ENCODE measurements at regions not wholly inside any gene's neighbourhood (a gene's known extent, or its start where the extent isn't known, plus 50 kb on each side); places are given as distances from the start of the nearest gene placed in this dataset.

DNA sequence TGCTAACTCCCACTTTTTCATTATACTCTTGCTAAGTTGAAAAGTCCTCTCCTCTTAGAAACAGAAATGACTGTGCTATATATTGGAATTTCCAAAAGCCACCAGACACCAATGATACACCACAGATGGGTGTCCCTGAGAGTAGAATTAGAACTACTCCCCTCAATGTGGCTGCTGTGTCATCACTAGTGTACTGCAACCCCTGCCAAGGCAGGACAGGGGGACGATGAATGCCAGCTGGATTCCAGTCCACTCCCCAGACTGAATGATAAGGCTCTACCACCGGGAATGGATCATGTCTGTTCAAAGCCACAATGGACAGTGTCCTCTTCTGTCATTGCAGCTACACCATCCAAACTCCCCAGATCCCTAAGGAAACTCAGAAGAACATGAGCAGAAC lies 69.7 kb upstream of the EDNRB start:
- no peaks in the 10 kb centered on the region for H3K36me3 ChIP-seq (ENCODE audit: control insufficient read depth in 2 of 2, extremely low read depth in 1 of 2, insufficient read depth in 2 of 2, low read length in 2 of 2)
- FAIRE-seq (no peak), DNase-seq (ENCODE audit: low read depth, low spot score) (no peak)
- dilution Hi-C loops (cut with MboI; ENCODE audit: extremely low pct_ligation_motif_present, low sequenced_read_pairs) (no loop called here), intact Hi-C loops (cut with micrococcal nuclease) (no loop called here)
- no peak overlapping the region for H3K9ac ChIP-seq (replicated peaks; ENCODE audit: extremely low read depth, insufficient read depth, low read length)
- no peak overlapping the region for H2AFZ ChIP-seq (ENCODE audit: low read depth, low read length)
- H3K4me2 ChIP-seq (ENCODE audit: insufficient read depth, low read length) = no peak overlapping the region
- ChIA-PET POLR2A (no interaction called here), CTCF (no interaction called here)
- H3K4me1 ChIP-seq (ENCODE audit: control insufficient read depth, extremely low read depth, insufficient read depth, low read length) = no peaks in the 10 kb centered on the region
- no peak overlapping the region for H3K4me3 ChIP-seq (replicated peaks in 1 of 3; ENCODE audit: insufficient read depth in 1 of 3, low read depth in 1 of 3, low read length in 3 of 3)
- H3K79me2 ChIP-seq (ENCODE audit: control insufficient read depth, insufficient read depth, low read length) = no peaks in the 10 kb centered on the region
- no peaks in the 10 kb centered on the region for H3K27me3 ChIP-seq (ENCODE audit: control insufficient read depth in 2 of 2, insufficient read depth in 2 of 2, low read length in 2 of 2)
- no peaks in the 10 kb centered on the region for H4K20me1 ChIP-seq (replicated peaks; ENCODE audit: control insufficient read depth, extremely low read depth, insufficient read depth, low read length)
- H3K9me1 ChIP-seq (replicated peaks; ENCODE audit: control insufficient read depth, extremely low read depth, insufficient read depth, low read length) = no peaks in the 10 kb centered on the region
- no peak overlapping the region for H3K27ac ChIP-seq (ENCODE audit: insufficient read depth, low read depth, low read length)
- BruUV-seq (replicated peaks) = no TSS peak
- no peaks in the 10 kb centered on the region for H3K9me3 ChIP-seq (replicated peaks; ENCODE audit: control insufficient read depth, insufficient read depth, low read length)
- TF ChIP-seq, protein P1, sequence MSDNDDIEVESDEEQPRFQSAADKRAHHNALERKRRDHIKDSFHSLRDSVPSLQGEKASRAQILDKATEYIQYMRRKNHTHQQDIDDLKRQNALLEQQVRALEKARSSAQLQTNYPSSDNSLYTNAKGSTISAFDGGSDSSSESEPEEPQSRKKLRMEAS (IDR thresholded peaks at IDR 0.05; ENCODE audit: insufficient read depth, insufficient read length) = no peak
- TF ChIP-seq FOS (IDR thresholded peaks at IDR 0.05; ENCODE audit: borderline replicate concordance, insufficient read depth, low read length) (no peak), POLR2AphosphoS5 (IDR thresholded peaks at IDR 0.05; ENCODE audit: insufficient read depth, low read depth, low read length) (no peak), JUN (IDR thresholded peaks at IDR 0.05; ENCODE audit: borderline replicate concordance, insufficient read depth, insufficient read length, low read depth) (no peak), POLR2A (IDR thresholded peaks at IDR 0.05; ENCODE audit: low read depth, low read length) (no peak), EZH2 (IDR thresholded peaks at IDR 0.05; ENCODE audit: borderline replicate concordance, low read depth, low read length, severe bottlenecking) (no peak), GATA2 (IDR thresholded peaks at IDR 0.05; ENCODE audit: insufficient read depth, insufficient read length, low read depth, low read length) (no peak), CTCF (IDR thresholded peaks at IDR 0.05; ENCODE audit: extremely low read depth in 1 of 2, insufficient read depth in 1 of 2, low read depth in 1 of 2, low read length in 2 of 2) (no peak), MYC (IDR thresholded peaks at IDR 0.05; ENCODE audit: low read depth, low read length) (no peak)
